ENCODE measurements at regions not wholly inside any gene's neighbourhood (a gene's known extent, or its start where the extent isn't known, plus 50 kb on each side); places are given as distances from the start of the nearest gene placed in this dataset.

DNA sequence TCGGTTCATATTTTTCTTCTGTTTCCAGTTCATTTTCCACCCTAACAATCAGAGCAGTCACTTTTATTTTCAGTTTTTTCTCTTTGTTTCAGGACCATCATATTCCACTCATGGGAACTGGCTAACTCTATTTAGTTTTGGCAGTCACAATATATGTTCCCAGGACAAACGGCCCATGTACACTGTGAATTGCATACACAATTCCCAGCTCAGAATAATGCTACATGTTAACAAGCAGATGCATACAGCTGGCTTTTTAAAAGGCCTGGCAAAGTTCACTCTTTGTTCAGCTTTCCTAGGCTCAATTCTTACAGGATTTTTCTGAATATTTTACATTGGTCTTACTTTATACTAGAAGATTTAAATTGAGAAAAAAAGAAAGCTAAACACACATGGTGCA, 224.9 kb downstream of the ANKRD50 start:
- TF ChIP-seq YY1 (IDR thresholded peaks at IDR 0.05; ENCODE audit: insufficient read depth, insufficient read length) (no peak), ZNF274 (IDR thresholded peaks at IDR 0.05; ENCODE audit: low read depth, low read length) (no peak)

Measured in NT2/D1 (cell line).